ENCODE measurements at regions not wholly inside any gene's neighbourhood (a gene's known extent, or its start where the extent isn't known, plus 50 kb on each side); places are given as distances from the start of the nearest gene placed in this dataset.

DNA sequence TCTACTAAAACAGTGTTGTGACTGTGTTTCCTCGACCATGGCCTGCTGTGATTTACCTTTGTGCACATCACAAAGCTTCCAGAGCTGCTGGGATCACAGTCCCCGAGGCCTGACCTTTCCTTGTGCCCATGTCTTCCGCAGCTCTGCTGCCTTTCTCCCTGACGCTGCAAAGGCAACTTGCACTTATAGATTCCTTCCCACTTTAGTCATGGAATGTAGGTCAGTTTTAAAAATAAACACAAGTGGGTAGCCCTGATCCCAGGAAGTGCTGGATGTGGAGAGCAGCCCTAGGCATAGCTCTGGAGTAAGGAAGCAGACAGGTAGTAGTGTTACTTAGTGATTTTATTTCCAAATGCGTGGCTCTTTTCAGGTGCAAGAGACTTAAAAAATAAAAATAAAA is 825.7 kb downstream of the AACS start:
- H3K4me3 Mint-ChIP-seq: no peak overlapping the region
- no peaks in the 10 kb centered on the region for H3K36me3 Mint-ChIP-seq
- H3K27me3 Mint-ChIP-seq: peaks cover 2% of the 10 kb centered on the region
- H3K27ac Mint-ChIP-seq: no peak overlapping the region
- H3K4me1 Mint-ChIP-seq: no peaks in the 10 kb centered on the region
- H3K9me3 Mint-ChIP-seq: peaks cover 1 to 8% (median 4%) of the 10 kb centered on the region in 3 donors

DNA sequence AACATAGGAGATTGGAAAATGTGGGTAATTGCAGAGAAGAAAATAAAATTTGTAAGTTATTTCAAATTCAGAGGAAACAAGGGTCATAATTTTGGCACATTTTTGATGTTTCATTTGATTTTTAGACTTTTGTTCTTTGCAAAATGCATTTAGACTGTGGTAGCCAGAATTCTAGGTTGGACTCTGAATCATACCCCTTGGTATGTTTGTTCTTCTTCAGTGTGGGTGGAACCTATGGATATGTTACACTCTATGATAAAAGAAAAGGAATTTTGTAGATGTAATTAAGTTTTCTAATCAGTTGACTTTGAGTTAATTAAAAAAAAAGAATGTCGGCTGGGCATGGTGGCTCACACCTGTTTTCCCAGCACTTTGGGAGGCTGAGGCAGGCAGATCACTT is 827.0 kb downstream of the AACS start:
- Mint-ChIP-seq H3K27me3 (peaks cover 2% of the 10 kb centered on the region), H3K4me3 (no peak overlapping the region), H3K36me3 (no peaks in the 10 kb centered on the region), H3K9me3 (peaks cover 1 to 8% (median 5%) of the 10 kb centered on the region in 3 donors), H3K27ac (no peak overlapping the region), H3K4me1 (no peaks in the 10 kb centered on the region)

DNA sequence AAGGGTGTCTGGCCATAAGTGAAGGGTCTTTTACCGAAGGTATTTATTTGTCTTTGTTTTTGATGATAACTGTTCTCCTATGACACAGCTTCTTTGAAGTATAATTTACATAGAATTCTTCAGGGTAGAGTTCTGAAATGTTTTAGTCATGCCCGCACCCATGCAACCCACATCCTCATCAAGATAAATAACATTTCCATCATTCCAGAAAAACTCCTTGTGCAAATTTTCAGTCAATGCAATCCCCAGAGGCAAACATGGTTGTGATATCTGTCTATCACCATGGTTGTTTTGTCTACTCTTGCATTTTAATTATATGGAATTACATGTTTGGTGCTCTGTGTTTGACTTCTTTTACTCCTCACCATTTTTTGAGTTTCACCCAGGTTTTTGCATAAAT is 837.8 kb downstream of the AACS start:
- H3K27ac Mint-ChIP-seq: no peak overlapping the region
- H3K4me3 Mint-ChIP-seq: no peak overlapping the region
- H3K27me3 Mint-ChIP-seq: no peaks in the 10 kb centered on the region
- peaks cover 2 to 4% (median 2%) of the 10 kb centered on the region in 3 donors for H3K9me3 Mint-ChIP-seq
- no peaks in the 10 kb centered on the region for H3K36me3 Mint-ChIP-seq
- peaks cover 0 to 2% (median 0%) of the 10 kb centered on the region in 3 donors for H3K4me1 Mint-ChIP-seq

DNA sequence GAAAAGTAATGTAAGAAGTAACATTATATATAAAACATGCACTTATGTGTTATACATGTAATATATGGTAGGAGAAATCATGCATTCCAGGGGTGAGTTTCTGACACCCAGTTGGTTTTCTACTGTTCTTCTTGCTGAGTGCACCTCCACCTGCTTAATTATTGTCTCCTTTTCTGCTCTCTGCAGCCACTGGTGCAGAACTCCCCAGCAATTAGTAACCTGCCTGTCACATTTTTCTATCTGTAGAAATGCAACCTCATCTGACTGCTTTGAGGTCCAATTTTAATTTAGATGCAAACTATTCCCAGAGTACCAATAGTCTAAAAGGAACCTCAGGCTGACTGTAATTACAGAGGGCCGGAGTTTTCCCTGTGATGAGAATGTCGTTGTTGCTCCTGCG is 842.1 kb downstream of the AACS start:
- Mint-ChIP-seq H3K9me3 (peaks cover 2 to 4% (median 4%) of the 10 kb centered on the region in 3 donors), H3K27me3 (no peaks in the 10 kb centered on the region), H3K4me1 (no peaks in the 10 kb centered on the region), H3K36me3 (no peaks in the 10 kb centered on the region), H3K27ac (no peak overlapping the region), H3K4me3 (no peak overlapping the region)

DNA sequence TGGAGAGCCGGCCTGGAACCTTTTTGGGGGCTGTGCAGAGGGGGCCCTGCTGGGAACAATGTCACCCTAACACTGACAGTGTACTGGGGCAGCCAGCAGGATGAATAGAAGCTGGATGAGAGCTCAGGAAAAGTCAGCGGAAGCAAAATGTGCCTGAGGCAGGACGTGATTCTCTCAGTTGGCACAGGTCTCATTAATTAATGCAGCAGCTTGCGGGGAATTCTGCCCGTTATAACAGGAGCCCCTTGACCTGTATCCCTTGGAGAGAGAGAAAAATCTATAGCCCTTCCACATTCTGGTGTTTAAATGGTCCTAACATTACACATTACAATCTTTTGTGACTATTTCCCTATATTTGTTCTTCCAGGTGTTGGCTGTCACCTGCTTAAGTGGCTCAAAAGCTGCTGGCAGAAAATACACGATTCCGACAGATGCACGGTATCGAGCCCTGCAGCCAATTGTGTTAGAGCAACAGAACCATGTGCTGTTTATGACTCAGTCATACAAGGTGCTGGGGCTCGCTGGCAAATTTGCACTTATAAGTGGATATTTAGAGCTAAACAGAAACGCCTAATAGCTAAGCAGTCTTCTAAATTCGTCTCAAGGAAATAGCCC is 854.7 kb downstream of the AACS start:
- H3K4me1 Mint-ChIP-seq: no peaks in the 10 kb centered on the region

DNA sequence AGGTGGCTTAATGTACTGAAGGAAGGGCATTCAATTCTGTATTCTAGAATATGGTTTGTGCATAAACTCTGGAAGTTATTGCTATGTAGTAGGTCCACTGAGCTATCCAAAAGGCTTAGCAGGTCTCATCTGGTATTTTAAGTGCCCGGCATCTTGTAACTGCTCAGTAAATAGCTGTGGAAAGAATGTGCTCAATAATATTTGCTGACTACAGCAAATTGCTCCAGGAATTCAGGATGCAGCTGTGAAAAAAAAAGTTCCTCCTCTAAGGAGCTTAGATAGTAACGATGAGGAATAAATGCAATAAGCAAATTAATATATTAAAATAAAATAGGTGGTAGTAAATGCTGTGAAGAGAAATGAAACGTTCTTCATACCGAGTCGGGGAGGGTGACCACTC is 857.1 kb downstream of the AACS start:
- Mint-ChIP-seq H3K4me1 (peaks cover 0 to 1% (median 0%) of the 10 kb centered on the region in 3 donors), H3K4me3 (no peak overlapping the region), H3K27me3 (no peaks in the 10 kb centered on the region), H3K36me3 (no peaks in the 10 kb centered on the region), H3K9me3 (peaks cover 2 to 3% (median 2%) of the 10 kb centered on the region in 3 donors), H3K27ac (no peak overlapping the region)

More for the DNA sequence above, 854.7 kb downstream of the AACS start:
- Mint-ChIP-seq H3K27me3 (no peaks in the 10 kb centered on the region), H3K9me3 (peaks cover 1 to 5% (median 2%) of the 10 kb centered on the region in 3 donors), H3K36me3 (no peaks in the 10 kb centered on the region), H3K27ac (no peak overlapping the region), H3K4me3 (no peak overlapping the region)

DNA sequence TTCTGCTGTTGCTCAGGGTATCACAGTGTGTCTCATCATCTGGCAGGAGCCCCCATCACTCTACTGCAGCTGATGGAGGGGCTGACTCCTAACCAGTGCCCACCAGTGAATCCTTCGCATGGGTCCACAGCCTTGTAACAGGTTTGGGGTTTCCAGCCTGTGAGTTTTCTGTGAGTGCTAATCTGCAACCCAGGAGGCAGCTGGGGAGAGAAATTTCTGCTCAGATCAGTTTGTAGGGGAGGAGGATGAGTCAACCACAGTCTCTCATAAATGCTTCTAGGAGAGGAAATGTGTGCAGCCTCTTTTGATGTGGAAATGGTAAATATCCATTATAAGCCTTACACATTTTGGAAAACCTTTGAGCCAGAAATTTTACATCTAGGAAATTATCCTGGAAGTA is 871.3 kb downstream of the AACS start:
- Mint-ChIP-seq H3K4me3 (no peak overlapping the region), H3K4me1 (peaks cover 0 to 2% (median 0%) of the 10 kb centered on the region in 3 donors), H3K9me3 (peaks cover 2 to 14% (median 11%) of the 10 kb centered on the region in 3 donors), H3K27me3 (no peaks in the 10 kb centered on the region), H3K27ac (no peak overlapping the region), H3K36me3 (no peaks in the 10 kb centered on the region)

DNA sequence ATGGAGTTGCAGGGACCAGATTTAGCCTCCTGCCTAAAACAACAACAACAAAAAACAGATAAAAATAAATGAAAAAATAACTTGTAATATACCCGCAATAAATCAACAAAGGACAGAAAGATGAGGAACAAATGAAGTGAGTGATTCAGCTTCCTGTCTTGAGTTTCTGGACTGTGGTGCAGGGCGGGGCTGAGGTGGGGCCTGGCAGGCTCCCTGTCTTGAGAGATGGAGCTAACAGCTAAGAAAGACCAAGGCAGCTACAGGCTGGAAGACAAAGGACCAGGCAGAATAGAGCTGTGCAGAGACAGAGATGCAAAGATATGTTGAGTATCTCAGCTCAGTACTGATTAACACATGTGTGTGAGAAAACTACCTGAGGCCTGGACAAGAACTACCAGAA is 879.2 kb downstream of the AACS start:
- Mint-ChIP-seq H3K4me3 (no peak overlapping the region), H3K9me3 (peaks cover 0 to 5% (median 3%) of the 10 kb centered on the region in 3 donors), H3K36me3 (no peaks in the 10 kb centered on the region), H3K27ac (no peak overlapping the region), H3K4me1 (no peaks in the 10 kb centered on the region), H3K27me3 (no peaks in the 10 kb centered on the region)

DNA sequence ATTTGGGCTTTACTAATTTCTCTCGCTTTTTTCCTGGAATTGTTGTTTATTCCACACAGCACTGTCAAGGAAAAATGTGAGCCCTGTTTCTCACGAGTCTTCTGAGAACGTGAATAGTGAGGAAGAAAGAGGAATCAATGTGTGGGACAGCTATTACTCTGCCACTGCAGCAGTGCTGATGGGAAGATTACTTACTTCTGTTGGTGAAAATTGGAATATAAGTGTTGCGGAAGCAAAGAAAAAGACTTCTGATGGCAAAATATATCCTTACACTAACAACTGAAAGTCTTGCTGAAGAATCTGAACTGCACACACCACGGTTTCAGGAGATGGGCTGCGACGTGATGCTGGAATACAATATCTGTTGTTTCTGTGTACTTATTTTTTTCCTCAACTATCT is 884.2 kb downstream of the AACS start:
- H3K27me3 Mint-ChIP-seq: no peaks in the 10 kb centered on the region
- no peak overlapping the region for H3K4me3 Mint-ChIP-seq
- peaks cover 0 to 9% (median 5%) of the 10 kb centered on the region in 3 donors for H3K9me3 Mint-ChIP-seq
- no peaks in the 10 kb centered on the region for H3K36me3 Mint-ChIP-seq
- no peak overlapping the region for H3K27ac Mint-ChIP-seq
- H3K4me1 Mint-ChIP-seq: no peaks in the 10 kb centered on the region

DNA sequence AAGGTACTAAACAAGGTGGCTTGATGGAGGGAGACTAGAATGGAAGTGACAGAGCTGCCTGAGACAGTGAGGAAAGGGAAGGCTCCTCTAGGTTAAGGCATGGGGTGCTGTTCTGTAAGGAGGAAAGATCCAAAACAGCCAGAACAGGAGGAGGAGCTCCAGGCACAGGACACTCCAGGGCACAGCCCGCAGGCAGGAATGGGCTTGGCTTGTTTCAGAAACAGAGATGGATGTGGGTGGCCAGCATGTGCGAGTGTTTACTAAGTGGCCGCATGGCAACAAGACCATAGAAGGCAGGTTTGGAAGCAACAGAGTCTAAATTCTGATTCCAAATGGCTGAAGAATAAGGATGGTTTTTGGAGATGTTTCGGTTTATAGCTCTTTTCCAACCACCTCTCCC is 889.1 kb downstream of the AACS start:
- peaks cover 4 to 14% (median 8%) of the 10 kb centered on the region in 3 donors for H3K9me3 Mint-ChIP-seq
- H3K4me3 Mint-ChIP-seq: no peak overlapping the region
- no peak overlapping the region for H3K27ac Mint-ChIP-seq
- H3K4me1 Mint-ChIP-seq: no peaks in the 10 kb centered on the region
- H3K27me3 Mint-ChIP-seq: no peaks in the 10 kb centered on the region
- H3K36me3 Mint-ChIP-seq: no peaks in the 10 kb centered on the region

DNA sequence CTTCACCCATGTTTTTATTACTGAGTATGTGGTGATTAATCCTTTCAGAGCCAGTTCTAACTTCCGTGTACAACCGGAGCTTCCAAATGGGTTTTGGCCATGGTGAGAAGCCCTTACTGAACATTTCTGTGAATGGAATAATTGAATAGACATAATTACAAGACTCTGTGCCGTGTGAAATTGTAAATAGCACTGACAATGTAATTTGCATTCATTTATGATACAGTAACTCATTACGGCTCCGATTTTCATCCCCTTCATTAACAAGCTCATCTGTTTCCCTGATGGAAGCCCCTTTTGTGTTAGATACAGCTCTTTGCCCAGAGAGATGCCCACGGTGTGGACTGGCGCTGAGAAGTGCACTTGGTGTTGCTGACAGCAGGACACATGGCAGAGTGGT is 891.0 kb downstream of the AACS start:
- Mint-ChIP-seq H3K4me3 (no peak overlapping the region), H3K36me3 (no peaks in the 10 kb centered on the region), H3K9me3 (peaks cover 8 to 14% (median 9%) of the 10 kb centered on the region in 3 donors), H3K27ac (no peak overlapping the region), H3K27me3 (no peaks in the 10 kb centered on the region), H3K4me1 (no peaks in the 10 kb centered on the region)

DNA sequence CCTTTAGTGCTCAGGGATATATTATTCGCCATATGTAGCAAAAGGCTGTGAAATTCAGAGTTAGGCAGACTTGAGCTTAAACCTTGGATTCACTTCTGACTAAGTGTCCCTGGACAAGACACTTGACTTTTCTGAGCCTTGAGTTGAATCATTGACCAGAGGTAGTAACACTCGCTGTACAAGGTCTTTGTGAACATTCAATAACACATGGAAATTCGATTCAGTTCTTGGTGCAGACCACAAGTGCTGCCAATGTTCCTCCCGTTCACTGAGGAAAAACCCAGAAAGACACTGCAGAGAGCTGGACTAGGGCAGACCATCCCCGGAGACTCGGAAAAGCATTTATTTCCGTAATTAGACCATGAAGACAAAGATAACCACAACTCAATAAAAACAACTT is 901.4 kb downstream of the AACS start:
- Mint-ChIP-seq H3K27ac (no peak overlapping the region), H3K36me3 (no peaks in the 10 kb centered on the region), H3K4me3 (no peak overlapping the region), H3K9me3 (peaks cover 7 to 8% (median 8%) of the 10 kb centered on the region in 3 donors), H3K27me3 (no peaks in the 10 kb centered on the region), H3K4me1 (no peaks in the 10 kb centered on the region)

DNA sequence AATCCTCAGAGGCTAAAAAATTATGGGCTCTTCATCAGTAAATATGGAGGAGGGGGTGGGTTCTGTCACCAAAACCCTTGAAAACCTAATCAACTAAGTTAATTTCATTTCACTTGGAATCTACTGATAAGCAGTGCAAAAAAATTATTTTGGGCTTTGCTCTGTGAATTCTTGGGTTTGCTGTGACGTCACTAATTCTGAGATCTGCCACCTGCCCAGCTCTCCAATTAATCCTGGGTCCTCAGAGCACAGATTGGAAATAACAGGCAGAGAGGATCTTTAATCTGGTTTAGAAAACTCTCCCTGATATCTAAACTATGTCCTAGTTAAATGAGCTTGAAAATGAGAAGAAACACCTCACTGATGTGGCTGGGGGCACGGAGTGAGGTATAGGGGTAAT is 903.2 kb downstream of the AACS start:
- Mint-ChIP-seq H3K9me3 (peaks cover 2 to 8% (median 8%) of the 10 kb centered on the region in 3 donors), H3K27ac (no peak overlapping the region), H3K36me3 (no peaks in the 10 kb centered on the region), H3K27me3 (no peaks in the 10 kb centered on the region), H3K4me3 (no peak overlapping the region), H3K4me1 (no peaks in the 10 kb centered on the region)

DNA sequence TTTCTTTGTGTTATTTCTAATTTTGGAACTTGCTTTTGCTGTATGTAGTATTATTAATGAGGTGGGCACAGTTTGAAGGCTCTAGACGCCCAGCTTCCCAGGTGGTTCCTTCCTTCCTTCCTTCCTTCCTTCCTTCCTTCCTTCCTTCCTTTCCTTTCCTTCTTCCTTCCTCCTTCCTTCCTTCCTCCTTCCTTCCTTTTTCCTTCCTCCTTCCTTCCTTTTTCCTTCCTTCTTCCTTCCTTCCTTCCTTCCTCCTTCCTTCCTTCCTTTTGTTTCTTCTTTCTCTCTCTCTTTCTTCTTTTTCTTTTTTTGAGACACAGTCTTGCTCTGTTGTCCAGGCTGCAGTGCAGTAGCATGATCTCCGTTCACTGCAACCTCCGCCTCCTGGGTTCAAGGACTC is 906.7 kb downstream of the AACS start:
- H3K9me3 Mint-ChIP-seq: no peaks in the 10 kb centered on the region
- H3K4me1 Mint-ChIP-seq: no peaks in the 10 kb centered on the region
- H3K36me3 Mint-ChIP-seq: no peaks in the 10 kb centered on the region
- no peaks in the 10 kb centered on the region for H3K27me3 Mint-ChIP-seq
- H3K4me3 Mint-ChIP-seq: no peak overlapping the region
- H3K27ac Mint-ChIP-seq: no peak overlapping the region

DNA sequence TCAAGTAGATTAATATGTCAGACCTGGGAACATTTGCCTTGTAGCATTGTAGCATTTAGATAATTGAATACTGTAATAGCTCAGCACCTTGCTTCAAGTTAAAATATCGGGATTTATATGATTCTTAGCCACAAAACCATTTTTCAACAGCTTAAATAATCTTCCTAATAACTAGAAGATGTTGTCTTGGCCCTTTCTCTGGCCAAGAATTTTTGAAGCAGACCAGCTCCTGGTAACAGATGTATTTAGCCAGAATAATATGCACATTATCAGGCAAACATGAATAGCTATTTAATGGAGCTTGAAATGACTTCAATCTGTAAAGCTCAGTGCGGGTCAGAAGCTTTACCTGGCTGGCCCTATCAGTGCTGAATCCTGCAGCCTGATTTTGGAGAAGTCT is 913.1 kb downstream of the AACS start:
- Mint-ChIP-seq H3K27ac (no peak overlapping the region), H3K4me3 (no peak overlapping the region), H3K36me3 (peaks cover 1% of the 10 kb centered on the region), H3K4me1 (no peaks in the 10 kb centered on the region), H3K9me3 (peaks cover 4 to 6% (median 4%) of the 10 kb centered on the region in 3 donors), H3K27me3 (no peaks in the 10 kb centered on the region)

DNA sequence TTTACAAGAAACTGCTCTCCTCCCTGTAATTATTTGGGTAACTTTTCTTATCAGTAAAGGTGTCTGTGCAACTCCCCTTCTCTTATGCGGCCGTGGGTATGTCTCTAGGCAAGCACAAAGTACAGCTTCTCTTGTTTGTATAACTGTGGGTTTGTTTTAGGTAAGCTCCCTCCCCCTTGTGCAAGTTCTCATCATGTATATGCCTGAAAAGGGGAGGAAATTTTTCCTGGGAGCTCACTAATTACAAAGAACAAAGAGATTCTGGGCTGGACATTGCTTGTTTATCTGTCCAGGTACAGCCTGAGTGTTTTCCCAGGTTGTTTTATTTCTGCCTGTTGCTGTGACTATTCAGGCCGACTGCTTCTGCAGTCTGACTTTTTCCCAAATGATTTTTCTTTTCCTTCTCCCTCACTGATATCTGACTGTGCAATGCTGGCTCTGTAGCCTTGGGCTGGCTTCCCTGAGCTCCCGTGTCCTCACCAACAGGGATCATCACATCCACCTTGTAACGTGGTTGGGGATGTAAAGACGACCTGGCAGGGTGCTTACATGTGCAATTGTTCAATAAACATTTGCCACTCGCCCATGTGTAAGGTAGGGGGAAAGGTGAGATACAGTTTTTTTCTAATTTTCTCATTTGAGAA is 916.5 kb downstream of the AACS start:
- H3K27ac Mint-ChIP-seq: no peak overlapping the region
- H3K9me3 Mint-ChIP-seq: peaks cover 4 to 6% (median 6%) of the 10 kb centered on the region in 3 donors
- peaks cover 0 to 2% (median 0%) of the 10 kb centered on the region in 3 donors for H3K4me1 Mint-ChIP-seq
- H3K4me3 Mint-ChIP-seq: peak overlapping the region in 1 of 4 donors; percentile 39
- peaks cover 1% of the 10 kb centered on the region for H3K27me3 Mint-ChIP-seq
- H3K36me3 Mint-ChIP-seq: peaks cover 1% of the 10 kb centered on the region

Measured in IgD-negative memory B cell (primary cell).